Endothelial cell of umbilical vein (primary cell): ENCODE measurements at regions not wholly inside any gene's neighbourhood (a gene's known extent, or its start where the extent isn't known, plus 50 kb on each side); places are given as distances from the start of the nearest gene placed in this dataset.

Source experiments
- BruUV-seq: library from RNA; stranded (reverse); fragments of 400-500 nt; replicated peaks from 2 replicates; lab custom pipeline; 2021; lab: Mats Ljungman, UMichigan
- CTCF ChIA-PET: fragments of 300-600, 350-600 bp; sonication (Branson Sonifier 250); formaldehyde crosslinking; loops from one replicate; lab custom pipeline; 2021; ENCODE audit warnings: antibody characterized with exemption, inconsistent platforms; lab: Charles Lee
- POLR2A ChIA-PET: fragments of 300-600, 350-600 bp; sonication (Branson Sonifier 250); formaldehyde crosslinking; loops from one replicate; lab custom pipeline; 2021; ENCODE audit warnings: antibody characterized with exemption, inconsistent platforms; lab: Charles Lee
- DNase-seq: peaks from one replicate; pipeline ENCODE4 v3.0.0-alpha.2; 2011; ENCODE audit warnings: low read depth, low spot score
- FAIRE-seq: peaks from 2 replicates; lab custom pipeline; 2011; peaks lifted over from hg19 to GRCh38; lab: Jason Lieb, UNC
- H2AFZ ChIP-seq: 2 replicates; pipeline ENCODE4 v1.6.0; 2012; ENCODE audit warnings: low read depth, low read length, control low read depth, inconsistent platforms
- H3K27ac ChIP-seq: 2 replicates; pipeline ENCODE4 v1.5.1; 2011; ENCODE audit warnings: low read depth, mild to moderate bottlenecking, control low read depth, low read length, moderate library complexity; ENCODE audit not compliant: insufficient read depth
- H3K27me3 ChIP-seq, 2 experiments: 2 replicates each; pipeline versions ENCODE4 v1.6.0 to v1.6.1; 2011; ENCODE audit warnings: low read length in 2 of 2, mixed read lengths in 1 of 2; ENCODE audit not compliant: control insufficient read depth in 2 of 2, insufficient read depth in 2 of 2
- H3K36me3 ChIP-seq, 2 experiments: 2 replicates in 1 of 2; 3 replicates in 1 of 2; pipeline ENCODE4 v1.5.1; 2011; ENCODE audit warnings: low read length in 2 of 2, mild to moderate bottlenecking in 1 of 2, moderate library complexity in 1 of 2; ENCODE audit not compliant: control insufficient read depth in 2 of 2, insufficient read depth in 2 of 2; ENCODE audit errors: extremely low read depth in 1 of 2
- H3K4me1 ChIP-seq: 3 replicates; pipeline ENCODE4 v1.5.1; 2011; ENCODE audit warnings: mild to moderate bottlenecking, low read length; ENCODE audit not compliant: control insufficient read depth, insufficient read depth; ENCODE audit errors: extremely low read depth
- H3K4me2 ChIP-seq: 2 replicates; pipeline ENCODE4 v1.6.1; 2011; ENCODE audit warnings: low read length, control low read depth, mixed read lengths; ENCODE audit not compliant: insufficient read depth
- H3K4me3 ChIP-seq, 3 experiments: fragments of 200-600 bp in 1 of 3; sonication (generic), shearing (Covaris generic) in 1 of 3; replicated peaks in 1 of 3; 2 replicates each; pipeline ENCODE4 v1.5.1; 2011 to 2016; ENCODE audit warnings: control low read depth in 3 of 3, low read length in 3 of 3, mild to moderate bottlenecking in 2 of 3, inconsistent platforms in 1 of 3, low read depth in 1 of 3, moderate library complexity in 1 of 3; ENCODE audit not compliant: insufficient read depth in 1 of 3
- H3K79me2 ChIP-seq: 2 replicates; pipeline ENCODE4 v1.6.0; 2012; ENCODE audit warnings: low read length, inconsistent platforms; ENCODE audit not compliant: control insufficient read depth, insufficient read depth
- H3K9ac ChIP-seq: replicated peaks from 2 replicates; pipeline ENCODE3; 2011; ENCODE audit warnings: low read length, control low read depth; ENCODE audit not compliant: insufficient read depth; ENCODE audit errors: extremely low read depth
- H3K9me1 ChIP-seq: replicated peaks from 3 replicates; pipeline ENCODE4 v1.6.0; 2011; ENCODE audit warnings: mild to moderate bottlenecking, low read length; ENCODE audit not compliant: control insufficient read depth, insufficient read depth; ENCODE audit errors: extremely low read depth
- H3K9me3 ChIP-seq: replicated peaks from 2 replicates; pipeline ENCODE4 v1.5.1; 2012; ENCODE audit warnings: low read length, inconsistent platforms; ENCODE audit not compliant: control insufficient read depth, insufficient read depth
- H4K20me1 ChIP-seq: replicated peaks from 2 replicates; pipeline ENCODE3; 2011; ENCODE audit warnings: mild to moderate bottlenecking, low read length; ENCODE audit not compliant: control insufficient read depth, insufficient read depth; ENCODE audit errors: extremely low read depth
- EZH2 ChIP-seq: IDR thresholded peaks from 2 replicates; pipeline ENCODE4 v1.6.1; 2012; ENCODE audit warnings: borderline replicate concordance, low read depth, mild to moderate bottlenecking, moderate library complexity, low read length, inconsistent platforms; ENCODE audit not compliant: severe bottlenecking
- FOS ChIP-seq: IDR thresholded peaks from 2 replicates; pipeline ENCODE4 v1.6.1; 2011; ENCODE audit warnings: mild to moderate bottlenecking, low read length, moderate library complexity, borderline replicate concordance; ENCODE audit not compliant: insufficient read depth
- GATA2 ChIP-seq: IDR thresholded peaks from 2 replicates; pipeline ENCODE4 v1.7.0; 2011; ENCODE audit warnings: low read depth, mild to moderate bottlenecking, moderate library complexity, mixed read lengths, low read length; ENCODE audit not compliant: insufficient read length, insufficient read depth
- JUN ChIP-seq: IDR thresholded peaks from 2 replicates; pipeline ENCODE4 v1.6.1; 2011; ENCODE audit warnings: borderline replicate concordance, low read depth; ENCODE audit not compliant: insufficient read length, insufficient read depth
- POLR2A ChIP-seq: IDR thresholded peaks from 2 replicates; pipeline ENCODE4 v1.6.1; 2012; ENCODE audit warnings: low read depth, mild to moderate bottlenecking, control low read depth, low read length
- POLR2AphosphoS5 ChIP-seq: IDR thresholded peaks from 2 replicates; pipeline ENCODE4 v1.6.1; 2012; ENCODE audit warnings: low read depth, mild to moderate bottlenecking, control low read depth, low read length, moderate library complexity; ENCODE audit not compliant: insufficient read depth
- dilution Hi-C: fragments of 300-500 bp; cut with MboI; formaldehyde crosslinking; loops from one replicate; pipeline ENCODE4 v1.15.0; 2019; ENCODE audit warnings: low sequenced_read_pairs; ENCODE audit not compliant: extremely low pct_ligation_motif_present
- intact Hi-C: fragments of 100-400 bp; cut with micrococcal nuclease; formaldehyde crosslinking; loops from one replicate; pipeline ENCODE4 v1.10.0; 2022
- TF ChIP-seq, protein P1 (sequence below), 2 donors: IDR thresholded peaks; 1 replicate in 1 of 2; 2 replicates in 1 of 2; pipeline ENCODE4 v1.5.1; 2011; ENCODE audit warnings: low read length in 2 of 2, mild to moderate bottlenecking in 2 of 2, moderate library complexity in 2 of 2, control low read depth in 1 of 2, inconsistent platforms in 1 of 2, low read depth in 1 of 2; ENCODE audit not compliant: insufficient read depth in 1 of 2; ENCODE audit errors: extremely low read depth in 1 of 2

DNA sequence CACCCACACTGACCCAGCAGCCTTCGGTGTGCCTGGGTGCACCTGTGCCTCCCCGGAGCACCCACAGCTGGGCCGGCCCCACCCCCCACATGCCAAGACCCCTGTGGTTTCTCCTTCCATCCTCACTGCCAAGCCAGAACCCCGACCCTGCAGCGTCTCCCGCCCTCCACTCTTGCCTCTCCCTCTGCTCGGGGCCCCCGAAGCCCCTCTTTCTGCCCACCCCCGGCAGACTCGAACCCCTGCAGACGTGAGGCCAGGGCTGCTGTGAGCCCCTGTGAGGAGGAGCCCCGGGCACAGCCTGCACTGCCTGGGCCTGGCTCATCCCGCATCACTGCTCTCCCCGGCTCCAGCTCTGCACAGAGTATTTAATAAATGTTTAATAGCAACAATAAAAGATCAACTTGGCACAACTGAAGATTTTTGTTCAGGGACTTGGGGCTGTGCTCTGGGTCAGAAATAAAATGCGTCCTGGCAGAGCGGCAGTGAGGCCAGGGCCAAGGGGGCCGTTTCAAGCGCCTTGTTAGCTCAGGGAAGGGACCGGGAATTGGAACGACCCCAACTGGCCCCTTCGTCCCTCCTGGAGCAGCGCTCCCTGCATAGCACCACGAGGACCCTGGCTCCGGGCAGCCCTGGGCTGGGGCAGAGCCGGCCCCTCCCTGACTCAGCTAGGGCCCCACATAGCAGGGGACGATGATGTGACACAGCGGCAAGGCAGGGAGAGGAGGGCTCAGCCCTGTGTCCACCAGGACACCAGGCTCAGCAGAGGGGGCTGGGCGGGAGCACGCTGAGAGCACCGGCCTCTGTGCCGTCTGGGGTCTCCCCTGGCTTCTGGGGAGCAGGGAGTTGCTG is 520.8 kb downstream of the BRD1 start:
- ChIA-PET POLR2A (no interaction called here), CTCF (no interaction called here)
- FAIRE-seq (no peak), DNase-seq (no peak)
- H4K20me1 ChIP-seq, result no peaks in the 10 kb centered on the region
- H3K79me2 ChIP-seq, result no peaks in the 10 kb centered on the region
- dilution Hi-C loops (no loop called here), intact Hi-C loops (loop anchor here (10.0 kb wide), 2 partner anchors 418 to 732 kb away; no protein-coding TSS in a partner anchor)
- H3K4me1 ChIP-seq, result no peaks in the 10 kb centered on the region
- H3K9me3 ChIP-seq, result no peaks in the 10 kb centered on the region
- H3K27ac ChIP-seq, result no peak overlapping the region
- H3K36me3 ChIP-seq, result no peaks in the 10 kb centered on the region
- no peaks in the 10 kb centered on the region for H3K9me1 ChIP-seq
- no TSS peak for BruUV-seq
- H3K4me2 ChIP-seq, result no peak overlapping the region
- H3K9ac ChIP-seq, result no peak overlapping the region
- H3K4me3 ChIP-seq, result no peak overlapping the region
- H2AFZ ChIP-seq, result no peak overlapping the region
- no peaks in the 10 kb centered on the region for H3K27me3 ChIP-seq
- TF ChIP-seq FOS (no peak), GATA2 (no peak), POLR2AphosphoS5 (no peak), JUN (no peak), EZH2 (no peak), POLR2A (no peak)
- TF ChIP-seq, protein P1, sequence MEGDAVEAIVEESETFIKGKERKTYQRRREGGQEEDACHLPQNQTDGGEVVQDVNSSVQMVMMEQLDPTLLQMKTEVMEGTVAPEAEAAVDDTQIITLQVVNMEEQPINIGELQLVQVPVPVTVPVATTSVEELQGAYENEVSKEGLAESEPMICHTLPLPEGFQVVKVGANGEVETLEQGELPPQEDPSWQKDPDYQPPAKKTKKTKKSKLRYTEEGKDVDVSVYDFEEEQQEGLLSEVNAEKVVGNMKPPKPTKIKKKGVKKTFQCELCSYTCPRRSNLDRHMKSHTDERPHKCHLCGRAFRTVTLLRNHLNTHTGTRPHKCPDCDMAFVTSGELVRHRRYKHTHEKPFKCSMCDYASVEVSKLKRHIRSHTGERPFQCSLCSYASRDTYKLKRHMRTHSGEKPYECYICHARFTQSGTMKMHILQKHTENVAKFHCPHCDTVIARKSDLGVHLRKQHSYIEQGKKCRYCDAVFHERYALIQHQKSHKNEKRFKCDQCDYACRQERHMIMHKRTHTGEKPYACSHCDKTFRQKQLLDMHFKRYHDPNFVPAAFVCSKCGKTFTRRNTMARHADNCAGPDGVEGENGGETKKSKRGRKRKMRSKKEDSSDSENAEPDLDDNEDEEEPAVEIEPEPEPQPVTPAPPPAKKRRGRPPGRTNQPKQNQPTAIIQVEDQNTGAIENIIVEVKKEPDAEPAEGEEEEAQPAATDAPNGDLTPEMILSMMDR (IDR thresholded peaks at IDR 0.05; ENCODE audit: extremely low read depth in 1 of 2, insufficient read depth in 1 of 2, low read depth in 1 of 2, low read length in 2 of 2), result no peak
